GM12874 (cell line): ENCODE measurements at regions not wholly inside any gene's neighbourhood (a gene's known extent, or its start where the extent isn't known, plus 50 kb on each side); places are given as distances from the start of the nearest gene placed in this dataset.

Experiments used
- CTCF ChIP-seq: IDR thresholded peaks from 2 replicates; pipeline ENCODE4 v1.5.1; 2011; ENCODE audit warnings: low read depth, mild to moderate bottlenecking, control low read depth, low read length, moderate library complexity; ENCODE audit not compliant: insufficient read depth

- no peak for TF ChIP-seq CTCF
Measured at GRCh38 chr4:129578336-129578735, 482.4 kb downstream of the C4orf33 start.

- no peak for TF ChIP-seq CTCF
Measured at GRCh38 chr4:129581305-129581704, 485.4 kb downstream of the C4orf33 start.

GRCh38 chr4:129583868-129584267 lies 487.9 kb downstream of the C4orf33 start:
- TF ChIP-seq CTCF = no peak

GRCh38 chr4:129598582-129598981 lies 502.6 kb downstream of the C4orf33 start:
- no peak for TF ChIP-seq CTCF

GRCh38 chr4:129600898-129601297 lies 504.9 kb downstream of the C4orf33 start:
- TF ChIP-seq CTCF = no peak

GRCh38 chr4:129602447-129602846 lies 506.5 kb downstream of the C4orf33 start:
- TF ChIP-seq CTCF = no peak

- TF ChIP-seq CTCF = no peak
Measured at GRCh38 chr4:129603241-129603931, 507.4 kb downstream of the C4orf33 start.
